Colon (tissue), 2 donors: ENCODE measurements at regions not wholly inside any gene's neighbourhood (a gene's known extent, or its start where the extent isn't known, plus 50 kb on each side); places are given as distances from the start of the nearest gene placed in this dataset.
"Not testable (repeated sequence)": the region's sequence is repeated elsewhere in the genome, so short reads cannot be mapped to it uniquely, and the experiment has no call there.

Experiments used
- FAIRE-seq: peaks from 2 replicates; lab custom pipeline; 2012; peaks lifted over from hg19 to GRCh38; lab: Jason Lieb, UNC
- donor health status: control.
- donor health status: control.

- FAIRE-seq = not testable (repeated sequence)
These were observed 102.6 kb upstream of the OTOS start for GRCh38 chr2:240243049-240243448.

DNA sequence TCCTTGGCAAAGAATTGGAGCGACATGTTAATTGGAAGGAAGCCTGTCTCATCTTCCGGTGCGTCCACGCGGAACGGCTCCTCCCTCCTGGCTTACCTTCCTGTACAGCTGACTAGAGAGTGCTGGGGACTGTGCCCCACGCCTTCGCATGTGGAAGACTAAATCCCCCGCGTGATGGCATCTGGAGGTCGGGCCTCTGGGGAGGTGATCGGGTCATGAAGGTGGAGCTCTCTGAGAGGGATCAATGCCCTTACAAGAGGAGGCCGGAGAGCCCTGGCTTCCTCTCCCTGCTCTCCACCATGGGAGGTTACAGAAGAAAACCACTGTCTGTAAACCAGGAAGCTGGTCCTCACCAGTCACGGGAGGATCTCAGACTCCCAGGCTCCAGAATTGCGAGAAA lies 104.1 kb upstream of the OTOS start:
- FAIRE-seq = no peak

- no peak for FAIRE-seq
These were observed 104.7 kb upstream of the OTOS start for GRCh38 chr2:240245184-240245583.

GRCh38 chr2:240245706-240246105 lies 105.2 kb upstream of the OTOS start:
- no peak for FAIRE-seq

DNA sequence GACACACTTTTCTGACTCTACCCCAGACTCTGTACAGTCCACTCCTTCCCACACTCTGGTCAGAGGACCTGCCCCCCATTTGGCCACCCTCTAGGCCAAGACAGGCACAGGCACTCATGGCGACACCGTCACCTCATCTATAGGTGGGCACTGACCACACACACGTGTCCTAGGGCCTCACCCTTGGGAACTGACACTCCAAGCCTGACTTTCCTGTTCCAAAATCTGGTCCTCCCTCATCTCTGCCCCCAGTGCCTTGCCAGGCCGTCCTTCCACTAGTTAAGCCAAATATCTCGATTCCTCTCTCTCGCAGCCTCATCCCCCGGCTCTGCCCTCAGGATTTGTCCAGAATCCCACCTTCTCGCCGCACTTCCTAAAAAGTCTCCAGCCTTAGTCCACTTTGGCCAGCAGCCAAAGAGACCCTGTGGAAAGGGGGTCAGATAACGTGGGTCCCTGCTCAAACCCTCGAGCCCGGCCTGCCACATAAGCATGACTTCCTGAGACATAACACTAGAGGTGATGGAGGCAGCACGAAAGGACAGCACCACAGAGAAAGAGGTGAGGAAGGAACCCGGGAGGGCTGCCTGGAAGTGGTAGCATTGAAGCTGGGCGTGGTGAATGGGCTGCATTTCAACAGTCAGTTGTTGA lies 105.8 kb upstream of the OTOS start:
- FAIRE-seq = no peak

GRCh38 chr2:240247241-240247867 lies 106.9 kb upstream of the OTOS start:
- FAIRE-seq = no peak

GRCh38 chr2:240247868-240248720 lies 107.6 kb upstream of the OTOS start:
- FAIRE-seq = no peak

GRCh38 chr2:240248721-240249422 lies 108.4 kb upstream of the OTOS start:
- no peak for FAIRE-seq

DNA sequence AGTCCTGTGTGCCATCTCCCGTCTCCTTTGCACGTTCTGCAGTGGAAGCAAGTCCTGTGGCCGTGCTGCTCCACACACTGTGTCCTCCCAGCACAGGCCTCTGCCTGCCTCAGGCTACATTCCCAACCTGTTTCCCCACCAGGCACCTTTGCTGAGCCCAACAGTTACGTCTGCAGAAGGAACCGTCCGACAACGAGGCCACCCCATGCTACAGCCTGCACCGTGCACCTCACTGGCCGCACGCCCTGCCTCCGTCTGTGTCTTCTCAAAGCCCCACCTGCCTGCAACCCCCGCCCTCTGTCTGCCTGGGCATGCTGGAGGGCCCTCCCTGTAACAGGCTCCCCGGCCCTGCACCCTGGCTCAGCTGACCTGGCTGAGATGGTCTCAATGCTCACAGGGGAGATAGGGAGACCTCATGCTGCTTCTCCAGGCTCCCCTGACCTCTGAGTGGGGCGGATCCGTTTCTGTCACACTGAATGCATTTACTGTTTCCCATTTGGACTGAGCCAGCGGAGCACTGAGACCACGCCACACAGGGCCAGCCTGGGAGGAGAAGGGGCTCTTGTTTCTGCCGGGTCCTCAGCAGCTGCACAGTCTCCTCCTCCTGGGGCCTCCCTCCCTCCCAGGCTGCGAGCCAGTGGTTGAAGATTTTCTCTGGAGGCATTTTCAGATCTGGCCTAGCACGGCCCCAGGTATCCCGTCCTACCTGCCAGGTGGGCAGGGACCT lies 109.1 kb upstream of the OTOS start:
- FAIRE-seq = no peak

DNA sequence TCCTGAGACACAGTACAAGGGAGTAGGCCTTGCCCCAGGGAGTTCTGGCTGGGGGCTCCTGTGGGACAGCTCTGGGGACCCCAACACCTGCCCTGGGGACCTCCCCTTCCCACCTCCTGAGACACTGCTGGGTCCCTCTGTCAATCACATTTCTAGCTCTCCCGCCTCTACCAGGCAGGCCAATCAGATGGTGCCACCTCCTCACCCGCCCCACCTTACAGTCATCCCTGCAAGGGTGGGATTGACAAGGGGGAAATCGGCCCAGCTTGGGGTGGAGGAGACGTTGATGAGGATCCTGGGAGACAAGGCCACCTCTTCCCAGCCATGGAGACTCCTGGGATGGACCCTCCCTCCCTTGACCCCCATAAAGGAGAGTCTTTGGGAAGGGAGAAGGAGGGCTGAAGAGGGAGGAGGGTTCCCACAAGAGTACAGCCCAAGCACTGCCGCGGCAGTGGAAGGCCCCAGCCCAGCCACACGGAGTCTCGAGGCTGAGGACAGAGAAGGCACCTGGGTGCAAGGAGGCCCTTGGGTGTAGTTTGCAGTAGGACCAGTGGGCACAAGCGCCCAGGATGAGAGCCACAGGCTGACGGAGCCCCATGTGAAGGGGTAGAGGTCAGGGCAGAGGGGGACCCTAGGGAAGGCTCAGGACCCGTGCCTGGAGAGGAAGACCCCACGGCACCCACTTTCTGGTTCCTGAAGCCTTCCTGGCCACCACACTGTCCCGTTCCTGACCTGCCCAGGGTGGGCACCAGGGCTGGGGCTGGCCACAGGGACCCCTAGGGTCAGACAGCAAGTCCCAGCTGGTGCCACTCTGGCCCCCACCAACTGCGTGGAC lies 109.9 kb upstream of the OTOS start:
- FAIRE-seq = no peak

GRCh38 chr2:240250985-240251847 lies 110.8 kb upstream of the OTOS start:
- FAIRE-seq = no peak

DNA sequence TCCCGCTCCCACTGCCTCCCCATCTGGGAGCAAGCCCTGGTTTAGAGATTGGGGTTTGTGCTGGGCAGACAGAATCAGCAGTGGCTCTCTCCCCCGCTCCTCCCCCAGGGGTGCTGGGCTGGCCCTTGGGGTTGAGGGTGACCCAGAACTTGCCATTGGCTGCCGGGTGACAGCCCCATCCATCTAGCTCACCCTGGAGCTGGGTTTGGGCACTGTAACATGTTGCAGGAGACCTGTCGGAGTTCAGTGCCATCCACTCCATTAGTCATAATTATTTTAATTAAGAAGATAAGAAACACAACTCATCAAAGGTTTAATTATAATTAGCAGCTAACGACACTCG lies 111.4 kb upstream of the OTOS start:
- FAIRE-seq = no peak

- FAIRE-seq = no peak
These were observed 111.9 kb upstream of the OTOS start for GRCh38 chr2:240252191-240252871.

- no peak for FAIRE-seq
These were observed 112.5 kb upstream of the OTOS start for GRCh38 chr2:240252872-240253511.

DNA sequence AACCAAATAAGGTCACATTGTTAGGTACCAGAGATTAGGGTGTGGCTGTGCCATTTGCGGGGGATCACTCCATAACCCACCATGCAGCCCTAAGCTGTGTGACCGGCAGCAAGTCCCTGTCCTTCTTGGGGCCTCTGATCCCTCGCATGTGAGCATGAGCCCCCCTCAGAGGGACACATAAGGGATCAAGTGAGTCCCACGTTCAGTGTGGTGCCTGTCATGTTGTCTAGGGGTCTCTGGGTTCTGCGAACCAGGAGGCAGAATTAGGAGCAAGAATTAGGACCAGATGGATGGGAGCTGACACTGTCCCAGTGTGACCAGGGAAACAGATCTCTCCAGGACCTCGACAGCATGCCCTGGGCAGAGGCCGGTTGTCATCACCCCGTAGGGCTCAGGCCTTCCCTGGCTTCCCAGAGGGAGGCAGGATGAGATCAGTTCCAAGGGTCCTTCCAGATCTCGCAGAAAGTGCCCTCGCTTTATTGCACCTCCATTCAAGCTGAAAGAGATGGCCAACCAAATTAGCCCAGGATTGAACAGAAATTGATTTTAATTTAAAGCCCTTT lies 113.2 kb upstream of the OTOS start:
- FAIRE-seq = no peak

GRCh38 chr2:240254337-240255164 lies 114.1 kb upstream of the OTOS start:
- FAIRE-seq = no peak

GRCh38 chr2:240255165-240255491 lies 114.7 kb upstream of the OTOS start:
- FAIRE-seq = no peak
